GM19452 (cell line): ENCODE measurements at regions not wholly inside any gene's neighbourhood (a gene's known extent, or its start where the extent isn't known, plus 50 kb on each side); places are given as distances from the start of the nearest gene placed in this dataset.
"Not testable (repeated sequence)": the region's sequence is repeated elsewhere in the genome, so short reads cannot be mapped to it uniquely, and the experiment has no call there.

Source experiments
- ATAC-seq: cut with Tn5 transposase; IDR thresholded peaks from one replicate; pipeline ENCODE4 v1.9.1; 2021; ENCODE audit not compliant: unreplicated experiment

DNA sequence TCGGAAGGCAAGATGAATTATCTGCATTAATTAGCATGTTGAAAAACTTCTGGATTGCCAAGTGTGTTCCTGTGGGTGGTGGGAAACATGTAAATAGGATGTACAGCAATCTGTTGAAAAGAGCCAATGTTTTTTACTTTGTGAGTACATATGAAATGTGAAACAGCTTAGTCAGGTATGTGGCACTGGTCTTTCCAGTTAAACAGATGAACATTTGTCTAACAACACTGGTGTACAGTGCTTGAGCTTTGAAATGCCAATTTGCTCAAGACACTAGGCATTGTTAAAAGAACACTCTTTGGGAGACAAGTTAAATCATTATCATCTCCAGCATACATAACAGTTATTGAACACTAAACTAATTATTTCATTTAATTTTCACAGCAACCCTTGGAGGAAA is 107.3 kb upstream of the SLC24A2 start:
- ATAC-seq = no peak

- ATAC-seq = not testable (repeated sequence)
Observed at GRCh38 chr9:19895578-19895977, 106.7 kb upstream of the SLC24A2 start.

DNA sequence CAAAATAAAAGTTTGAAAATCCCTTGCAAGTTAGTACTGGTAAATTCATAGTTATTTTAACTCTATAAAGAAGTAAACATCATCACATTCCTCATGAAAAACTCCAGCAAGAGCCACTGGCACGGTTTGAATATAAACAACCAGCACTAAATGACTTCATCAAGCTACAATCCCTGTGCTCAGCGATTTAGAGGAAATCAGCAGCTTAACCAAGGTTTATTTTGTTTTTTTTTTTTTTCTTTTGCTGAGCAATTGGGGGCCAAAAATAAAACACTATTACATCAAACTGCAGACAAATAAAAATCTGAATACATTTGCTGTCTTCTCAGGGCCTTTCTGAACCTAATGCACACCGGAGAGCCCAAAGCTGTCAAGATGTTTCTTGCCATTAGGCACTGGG is 106.2 kb upstream of the SLC24A2 start:
- no peak for ATAC-seq

GRCh38 chr9:19885608-19886007 is 96.8 kb upstream of the SLC24A2 start:
- ATAC-seq = no peak

GRCh38 chr9:19879062-19879461 is 90.2 kb upstream of the SLC24A2 start:
- ATAC-seq = no peak

DNA sequence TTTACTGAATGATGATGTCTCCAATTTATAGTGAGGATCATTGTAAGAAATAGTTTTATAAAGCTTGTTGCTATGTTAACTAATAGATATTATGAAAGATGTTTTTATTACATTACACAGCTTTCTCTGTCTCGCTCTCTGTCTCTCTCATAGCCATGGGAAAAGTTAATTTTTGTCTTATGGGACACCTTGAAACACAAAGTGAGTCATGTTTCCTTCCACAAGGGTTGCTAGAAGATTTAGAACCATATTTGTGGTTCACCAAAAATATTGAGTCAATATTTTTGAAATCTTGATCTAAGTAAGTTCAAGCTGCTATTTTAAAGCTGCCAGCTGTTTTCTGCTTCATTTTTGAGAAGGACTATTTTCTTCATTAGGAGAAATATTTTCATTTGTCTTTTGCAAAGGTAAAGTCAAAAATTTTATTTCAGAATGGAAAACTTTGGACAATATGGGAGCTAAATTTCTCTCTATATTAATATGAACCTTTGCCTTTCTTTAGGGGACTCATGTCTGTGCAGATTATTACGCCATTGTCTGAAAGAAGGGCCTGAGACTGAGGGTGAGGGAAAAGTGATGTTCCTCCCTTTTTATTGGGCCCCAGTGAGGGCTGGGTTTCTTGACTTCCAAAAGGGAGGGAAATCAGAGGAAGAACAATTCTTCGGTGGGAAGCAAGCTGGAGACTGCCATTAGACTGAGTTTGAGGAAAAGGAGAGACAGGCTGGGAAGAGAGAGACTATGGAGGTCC is 87.9 kb upstream of the SLC24A2 start:
- ATAC-seq = no peak

DNA sequence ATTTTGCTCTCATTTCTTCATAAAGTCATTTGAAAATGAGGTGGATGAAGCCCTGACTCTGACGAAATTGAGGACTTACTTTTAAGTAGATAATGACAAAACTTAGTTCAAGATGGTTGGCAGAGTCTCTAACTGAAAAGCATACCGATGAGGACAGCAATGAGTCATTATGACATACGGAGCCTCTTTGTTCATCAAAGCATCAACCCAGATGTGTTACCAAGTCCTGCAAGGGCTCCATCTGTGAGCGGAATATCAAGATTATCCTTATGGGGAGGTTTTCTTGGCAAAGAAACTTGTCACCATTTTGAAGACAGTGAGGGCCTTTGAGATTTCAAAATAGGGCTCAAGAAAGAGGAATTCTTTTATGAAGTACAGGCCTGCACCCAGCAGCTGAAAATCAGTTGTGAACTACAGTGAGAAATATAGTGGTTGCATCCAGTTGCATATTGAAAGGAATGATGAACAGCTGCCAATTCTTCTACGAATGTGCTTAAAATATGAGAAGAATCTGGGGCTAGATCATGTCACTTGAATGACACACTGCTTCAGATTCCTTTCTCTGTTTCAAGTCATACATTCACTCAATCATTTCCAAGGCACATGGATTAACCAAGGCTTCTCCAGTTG is 86.6 kb upstream of the SLC24A2 start:
- ATAC-seq = no peak

DNA sequence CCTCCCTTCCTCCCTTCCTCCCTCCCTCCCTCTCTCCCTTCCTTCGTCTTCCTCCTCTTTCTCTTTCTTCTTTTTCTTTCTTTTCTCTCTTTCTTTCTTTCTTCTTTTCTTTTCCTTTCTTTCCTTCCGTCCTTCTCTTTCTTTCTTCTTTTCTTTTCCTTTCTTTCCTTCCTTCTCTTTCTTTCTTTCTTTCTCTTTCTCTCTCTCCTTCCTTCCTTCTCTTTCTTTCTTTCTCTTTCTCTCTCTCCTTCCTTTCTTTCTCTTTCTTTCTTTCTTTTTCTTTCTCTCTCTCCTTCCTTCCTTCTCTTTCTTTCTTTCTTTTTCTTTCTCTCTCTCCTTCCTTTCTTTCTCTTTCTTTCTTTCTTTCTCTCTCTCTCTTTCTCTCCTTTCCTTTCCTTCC is 84.4 kb upstream of the SLC24A2 start:
- not testable (repeated sequence) for ATAC-seq

DNA sequence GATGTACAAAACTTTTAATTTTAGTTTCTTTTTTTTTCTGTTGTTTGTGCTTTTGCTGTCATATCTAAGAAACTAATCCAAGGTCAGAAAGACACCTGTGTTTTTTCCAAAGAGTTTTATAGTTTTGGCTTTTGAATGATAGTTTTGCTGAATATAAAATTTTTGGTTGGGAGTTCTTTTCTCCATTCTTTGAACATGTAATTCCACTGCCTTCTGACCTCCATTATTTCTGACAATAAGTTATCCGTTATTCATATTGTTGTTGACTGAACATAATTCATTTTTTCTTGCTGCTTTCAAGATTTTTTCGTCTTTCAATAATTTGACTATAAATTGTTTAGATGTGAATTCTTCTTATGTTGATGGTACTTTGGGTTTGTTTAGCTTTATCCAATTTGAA is 82.2 kb upstream of the SLC24A2 start:
- ATAC-seq = no peak

DNA sequence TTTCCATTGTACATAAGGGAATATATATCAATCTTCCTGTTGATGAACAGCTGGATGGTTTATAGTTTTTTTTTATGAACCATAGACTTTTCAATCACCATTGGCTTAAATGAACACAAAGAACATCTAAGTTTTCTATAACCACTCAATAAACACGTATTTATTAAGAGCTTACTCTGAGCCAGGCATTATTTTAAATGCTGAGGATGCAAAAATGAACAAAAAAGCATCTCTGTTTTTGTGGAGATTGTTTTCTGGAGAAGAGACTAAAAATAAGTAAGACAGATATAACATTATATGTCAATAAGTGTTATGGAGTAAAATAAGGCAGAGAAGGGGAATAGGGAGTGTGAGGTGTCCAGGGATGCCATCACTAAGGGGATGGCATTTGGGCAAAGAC is 52.1 kb upstream of the SLC24A2 start:
- no peak for ATAC-seq
